ENCODE measurements at regions not wholly inside any gene's neighbourhood (a gene's known extent, or its start where the extent isn't known, plus 50 kb on each side); places are given as distances from the start of the nearest gene placed in this dataset.
A peak's percentile ranks its signal among the peaks of the same experiment; 100 is the strongest.
"Not testable (repeated sequence)": the region's sequence is repeated elsewhere in the genome, so short reads cannot be mapped to it uniquely, and the experiment has no call there.

GRCh38 chrX:45804276-45804675 is 603.6 kb upstream of the DIPK2B start:
- H3K36me3 ChIP-seq = no peaks in the 10 kb centered on the region
- intact Hi-C loops (cut with DNase I) = no loop called here
- no peaks in the 10 kb centered on the region for H3K9me3 ChIP-seq
- TF ChIP-seq CTCF (IDR thresholded peaks at IDR 0.05) = no peak
- TF ChIP-seq POLR2AphosphoS5 (IDR thresholded peaks at IDR 0.05; ENCODE audit: insufficient read depth in 1 of 2, low read depth in 1 of 2) = no peak
- TF ChIP-seq POLR2A (IDR thresholded peaks at IDR 0.05) = no peak
- no peak overlapping the region for H3K27ac ChIP-seq
- H3K4me1 ChIP-seq = peaks cover 10% of the 10 kb centered on the region
- H3K4me3 ChIP-seq = no peak overlapping the region
- DNase-seq (ENCODE audit: extremely low spot score in 2 of 2) = no peak
- H3K27me3 ChIP-seq = no peaks in the 10 kb centered on the region

- Histone ChIP-seq H3K36me3 (no peaks in the 10 kb centered on the region), H3K4me3 (no peak overlapping the region), H3K27me3 (no peaks in the 10 kb centered on the region), H3K27ac (peak overlapping the region; percentile 28), H3K4me1 (peaks cover 10% of the 10 kb centered on the region), H3K9me3 (no peaks in the 10 kb centered on the region)
- intact Hi-C loops (cut with DNase I) = no loop called here
- DNase-seq (ENCODE audit: extremely low spot score in 2 of 2) = no peak
- TF ChIP-seq POLR2AphosphoS5 (IDR thresholded peaks at IDR 0.05; ENCODE audit: insufficient read depth in 1 of 2, low read depth in 1 of 2) (no peak), POLR2A (IDR thresholded peaks at IDR 0.05) (no peak), CTCF (IDR thresholded peaks at IDR 0.05) (no peak)
Measured at GRCh38 chrX:45803383-45803921, 602.8 kb upstream of the DIPK2B start.

- no peak for TF ChIP-seq POLR2AphosphoS5 (IDR thresholded peaks at IDR 0.05; ENCODE audit: insufficient read depth in 1 of 2, low read depth in 1 of 2)
- no peak for TF ChIP-seq CTCF (IDR thresholded peaks at IDR 0.05)
- TF ChIP-seq POLR2A (IDR thresholded peaks at IDR 0.05) = no peak
- no peaks in the 10 kb centered on the region for H3K9me3 ChIP-seq
- no peaks in the 10 kb centered on the region for H3K27me3 ChIP-seq
- H3K27ac ChIP-seq = peak overlapping the region; percentile 50
- peaks cover 4% of the 10 kb centered on the region for H3K4me1 ChIP-seq
- intact Hi-C loops (cut with DNase I) = no loop called here
- no peak overlapping the region for H3K4me3 ChIP-seq
- H3K36me3 ChIP-seq = no peaks in the 10 kb centered on the region
- no peak for DNase-seq (ENCODE audit: extremely low spot score in 2 of 2)
Measured at GRCh38 chrX:45801554-45801953, 600.9 kb upstream of the DIPK2B start.

- H3K36me3 ChIP-seq; DNase-seq (ENCODE audit: extremely low spot score in 2 of 2); H3K4me3 ChIP-seq; H3K4me1 ChIP-seq; intact Hi-C loops (cut with DNase I); H3K9me3 ChIP-seq; H3K27me3 ChIP-seq: not testable (repeated sequence)
- peak overlapping the region; percentile 50 for H3K27ac ChIP-seq
Measured at GRCh38 chrX:45800746-45801453, 600.2 kb upstream of the DIPK2B start.

- Histone ChIP-seq H3K27me3 (no peaks in the 10 kb centered on the region), H3K4me1 (no peaks in the 10 kb centered on the region), H3K9me3 (no peaks in the 10 kb centered on the region), H3K27ac (no peak overlapping the region), H3K36me3 (no peaks in the 10 kb centered on the region), H3K4me3 (no peak overlapping the region)
- intact Hi-C loops (cut with DNase I) = no loop called here
- TF ChIP-seq CTCF (IDR thresholded peaks at IDR 0.05) = no peak
- TF ChIP-seq POLR2A (IDR thresholded peaks at IDR 0.05) = no peak
- TF ChIP-seq POLR2AphosphoS5 (IDR thresholded peaks at IDR 0.05; ENCODE audit: insufficient read depth in 1 of 2, low read depth in 1 of 2) = no peak
- DNase-seq (ENCODE audit: extremely low spot score in 2 of 2) = no peak
Measured at GRCh38 chrX:45799576-45799975, 598.9 kb upstream of the DIPK2B start.
